K562 (cell line): ENCODE measurements at regions not wholly inside any gene's neighbourhood (a gene's known extent, or its start where the extent isn't known, plus 50 kb on each side); places are given as distances from the start of the nearest gene placed in this dataset.

Experiments used
- ATAC-seq: fragments of 200-7000 bp; cut with Tn5 transposase; 3 replicates; pipeline ENCODE4 v1.9.1; 2020; ENCODE audit warnings: moderate library complexity
- BruUV-seq: library from RNA; stranded (reverse); fragments of 400-500 nt; replicated peaks from 2 replicates; lab custom pipeline; 2021; lab: Mats Ljungman, UMichigan
- CTCF ChIA-PET: fragments of 300-600 bp; formaldehyde crosslinking; extraction: SDS; loops from one replicate; lab custom pipeline; 2021; ENCODE audit warnings: low intra/inter-chr PET ratio; lab: Yijun Ruan, JAX
- POLR2A ChIA-PET: fragments of 300-600, 350-650 bp; sonication (Branson Sonifier 250); formaldehyde crosslinking; extraction: SDS; loops from one replicate; lab custom pipeline; 2021; ENCODE audit warnings: antibody characterized with exemption, inconsistent platforms; lab: Yijun Ruan, JAX
- DNase-seq, 4 experiments: peaks; one replicate each; pipeline versions ENCODE4 v3.0.0 to v3.0.0-alpha.2; 2011 to 2018; ENCODE audit warnings: low spot score in 3 of 4, mixed read lengths in 3 of 4; ENCODE audit errors: extremely low read depth in 1 of 4
- FAIRE-seq: peaks from 2 replicates; lab custom pipeline; 2011; peaks lifted over from hg19 to GRCh38; lab: Jason Lieb, UNC
- H2AFZ ChIP-seq: 2 replicates; pipeline ENCODE4 v1.6.0; 2011; ENCODE audit warnings: low read depth, low read length, control low read depth, inconsistent platforms
- H3K27ac ChIP-seq: fragments of 200-600 bp; 3 replicates; pipeline ENCODE4 v1.8.0; 2011; ENCODE audit warnings: low read depth, mild to moderate bottlenecking, control low read depth, inconsistent platforms, low read length, moderate library complexity, mixed read lengths; ENCODE audit errors: extremely low read depth
- H3K27me3 ChIP-seq, 2 experiments: fragments of 300-600 bp in 1 of 2; 2 replicates in 1 of 2; 3 replicates in 1 of 2; pipeline versions ENCODE4 v1.6.0 to v1.8.0; 2011; ENCODE audit warnings: inconsistent platforms in 2 of 2, low read length in 2 of 2, mild to moderate bottlenecking in 1 of 2, mixed read lengths in 1 of 2, moderate library complexity in 1 of 2; ENCODE audit not compliant: control insufficient read depth in 2 of 2, insufficient read depth in 2 of 2
- H3K36me3 ChIP-seq: fragments of 300-600 bp; 3 replicates; pipeline ENCODE4 v1.8.0; 2011; ENCODE audit warnings: mild to moderate bottlenecking, low read length, inconsistent platforms; ENCODE audit not compliant: control insufficient read depth, insufficient read depth
- H3K4me1 ChIP-seq, 2 experiments: fragments of 200-600 bp in 1 of 2; replicated peaks in 1 of 2; 2 replicates in 1 of 2; 3 replicates in 1 of 2; pipeline versions ENCODE4 v1.5.1 to v1.8.0; 2011; ENCODE audit warnings: inconsistent platforms in 2 of 2, low read length in 2 of 2, mild to moderate bottlenecking in 1 of 2, mixed read lengths in 1 of 2, moderate library complexity in 1 of 2; ENCODE audit not compliant: control insufficient read depth in 2 of 2, insufficient read depth in 2 of 2
- H3K4me2 ChIP-seq: 2 replicates; pipeline ENCODE4 v1.6.1; 2011; ENCODE audit warnings: low read length, control low read depth, inconsistent platforms, mixed read lengths; ENCODE audit not compliant: insufficient read depth
- H3K4me3 ChIP-seq: fragments of 200-600 bp; sonication (generic), shearing (Covaris generic); 2 replicates; pipeline ENCODE4 v1.5.1; 2016; ENCODE audit warnings: control low read depth, inconsistent platforms
- H3K79me2 ChIP-seq: fragments of 200-600 bp; 3 replicates; pipeline ENCODE4 v1.8.0; 2011; ENCODE audit warnings: low read length, inconsistent platforms; ENCODE audit not compliant: control insufficient read depth, insufficient read depth
- H3K9ac ChIP-seq, 2 experiments: 2 replicates each; pipeline versions ENCODE4 v1.6.0 to v1.6.1; 2011; ENCODE audit warnings: low read depth in 2 of 2, low read length in 2 of 2, control low read depth in 1 of 2, inconsistent platforms in 1 of 2, mild to moderate bottlenecking in 1 of 2, mixed read lengths in 1 of 2; ENCODE audit not compliant: insufficient read depth in 1 of 2
- H3K9me1 ChIP-seq: one replicate; pipeline ENCODE4 v1.6.0; 2011; ENCODE audit warnings: inconsistent platforms, mild to moderate bottlenecking, low read length, moderate library complexity; ENCODE audit not compliant: control insufficient read depth, insufficient read depth
- H3K9me3 ChIP-seq: replicated peaks from 2 replicates; pipeline ENCODE4 v1.5.1; 2011; ENCODE audit warnings: low read depth, low read length, inconsistent platforms; ENCODE audit not compliant: control insufficient read depth, insufficient read depth
- H4K20me1 ChIP-seq: replicated peaks from 2 replicates; pipeline ENCODE4 v1.6.1; 2011; ENCODE audit warnings: low read length, inconsistent platforms, mixed read lengths; ENCODE audit not compliant: control insufficient read depth, insufficient read depth
- CBX2 ChIP-seq: fragments of 200-600 bp; sonication (generic); IDR thresholded peaks from one replicate; pipeline ENCODE4 v1.6.1; 2012; ENCODE audit warnings: mild to moderate bottlenecking, low read length, inconsistent platforms; ENCODE audit not compliant: insufficient read depth, poor library complexity, severe bottlenecking
- FOS ChIP-seq: IDR thresholded peaks from 3 replicates; pipeline ENCODE4 v1.6.1; 2011; ENCODE audit not compliant: insufficient read length; ENCODE audit errors: extremely low read depth
- GABPB1 ChIP-seq: sonication (generic); formaldehyde crosslinking; IDR thresholded peaks from 2 replicates; pipeline ENCODE4 v1.8.0; 2022; ENCODE audit warnings: mild to moderate bottlenecking, missing genetic modification reagents
- HSF4 ChIP-seq: fragments of 250-450 bp; sonication (Bioruptor Pico); IDR thresholded peaks from 2 replicates; pipeline ENCODE4 v2.1.2; 2022; ENCODE audit warnings: mild to moderate bottlenecking, moderate library complexity, borderline replicate concordance
- PRMT5 ChIP-seq: sonication (generic); formaldehyde crosslinking; IDR thresholded peaks from 2 replicates; pipeline ENCODE4 v1.5.0; 2020; ENCODE audit warnings: missing genetic modification reagents
- SAFB ChIP-seq: fragments of 200-400 bp; formaldehyde crosslinking; IDR thresholded peaks from 2 replicates; pipeline ENCODE4 v1.6.1; 2017; ENCODE audit warnings: low read depth, low read length, borderline replicate concordance
- SIX5 ChIP-seq, 2 experiments: IDR thresholded peaks; 2 replicates each; pipeline ENCODE4 v1.6.1; 2011; ENCODE audit warnings: low read length in 2 of 2, borderline replicate concordance in 1 of 2, low read depth in 1 of 2, mild to moderate bottlenecking in 1 of 2, moderate library complexity in 1 of 2; ENCODE audit not compliant: insufficient read depth in 1 of 2
- SNAPC5 ChIP-seq: fragments of 250-450 bp; sonication (Bioruptor Pico); IDR thresholded peaks from 2 replicates; pipeline ENCODE4 v1.8.0; 2021; ENCODE audit warnings: moderate library complexity, mild to moderate bottlenecking, inconsistent platforms
- SNIP1 ChIP-seq: fragments of 450-650 bp; IDR thresholded peaks from 2 replicates; pipeline ENCODE4 v1.7.1; 2017; ENCODE audit warnings: low read depth, mild to moderate bottlenecking
- SP1 ChIP-seq: sonication (generic); formaldehyde crosslinking; IDR thresholded peaks from 2 replicates; pipeline ENCODE4 v1.8.1; 2022; ENCODE audit warnings: mild to moderate bottlenecking, missing genetic modification reagents
- TCF15 ChIP-seq: fragments of 250-450 bp; sonication (Bioruptor Pico); IDR thresholded peaks from 2 replicates; pipeline ENCODE4 v1.8.0; 2022; ENCODE audit warnings: moderate library complexity, mild to moderate bottlenecking, inconsistent platforms
- ZBTB7A ChIP-seq: IDR thresholded peaks from 2 replicates; pipeline ENCODE4 v1.6.1; 2011; ENCODE audit warnings: low read depth, mild to moderate bottlenecking, low read length, moderate library complexity, borderline replicate concordance; ENCODE audit not compliant: control insufficient read depth
- ZNF124 ChIP-seq: sonication (generic); formaldehyde crosslinking; IDR thresholded peaks from 2 replicates; pipeline ENCODE4 v1.8.1; 2022; ENCODE audit warnings: missing genetic modification reagents
- WGBS: fragments of 100-300 bp; shearing (Covaris generic); methylation state at CpG from one replicate; pipeline ENCODE4 v1.1.6; 2016; ENCODE audit warnings: low coverage, mixed read lengths; ENCODE audit not compliant: insufficient coverage; ENCODE audit errors: missing lambda C conversion rate; 5-methylcytosine and 5-hydroxymethylcytosine counted together
- in situ Hi-C: fragments of 300-500 bp; cut with MboI; formaldehyde crosslinking; loops from 4 replicates; pipeline ENCODE4 v1.15.0; 2018; ENCODE audit warnings: inconsistent platforms, mixed read lengths
- intact Hi-C: fragments of 100-400 bp; cut with micrococcal nuclease; formaldehyde crosslinking; loops from 2 replicates; pipeline ENCODE4 v1.14.2; 2022
- TF ChIP-seq, protein P1 (sequence below): fragments of 250-450 bp; sonication (Bioruptor Pico); IDR thresholded peaks from 2 replicates; pipeline ENCODE4 v1.5.0; 2022; ENCODE audit warnings: mild to moderate bottlenecking
- TF ChIP-seq, protein P2 (sequence below): sonication (generic); formaldehyde crosslinking; IDR thresholded peaks from 2 replicates; pipeline ENCODE4 v1.8.1; 2023; ENCODE audit warnings: mild to moderate bottlenecking, missing genetic modification reagents, moderate library complexity

DNA sequence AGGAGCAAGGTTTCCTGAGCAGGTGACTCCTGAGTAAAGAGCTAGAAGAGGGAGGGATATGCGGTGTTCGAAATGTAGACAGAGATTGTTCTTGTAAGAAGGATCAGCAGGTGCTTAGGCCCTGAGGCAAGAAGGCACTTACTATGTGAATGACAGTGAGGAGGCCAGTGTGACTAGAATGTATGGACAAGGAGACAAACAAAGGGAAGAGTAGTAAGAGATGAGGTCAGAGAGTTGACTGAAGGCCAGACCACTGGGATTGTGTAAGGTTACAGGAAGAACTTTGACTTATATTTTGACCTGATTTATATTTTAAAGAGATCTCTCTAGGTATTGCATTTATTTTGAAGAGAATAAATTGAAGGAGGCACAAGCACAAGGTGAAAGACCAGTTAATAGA, 118.4 kb upstream of the ENPEP start:
- DNase-seq (no peak), FAIRE-seq (no peak), ATAC-seq (no peak)
- ChIA-PET POLR2A (no interaction called here), CTCF (interaction anchor here (0.7 kb wide), 1 partner anchor 519 kb away, joined by 4 read pairs; no protein-coding TSS in a partner anchor)
- Histone ChIP-seq H3K9ac (no peak overlapping the region), H3K4me2 (no peak overlapping the region), H3K9me3 (no peaks in the 10 kb centered on the region), H4K20me1 (no peaks in the 10 kb centered on the region; the same call in 1 of the 2 replicates), H3K9me1 (no peaks in the 10 kb centered on the region), H3K4me1 (no peaks in the 10 kb centered on the region), H2AFZ (no peak overlapping the region), H3K79me2 (no peaks in the 10 kb centered on the region), H3K27ac (no peak overlapping the region), H3K36me3 (no peaks in the 10 kb centered on the region), H3K4me3 (no peak overlapping the region), H3K27me3 (peaks cover 0 to 9% of the 10 kb centered on the region in 2 experiments; a peak in 2 of 5 replicates)
- intact Hi-C loops (no loop called here), in situ Hi-C loops (no loop called here)
- BruUV-seq: no TSS peak
- WGBS: 0% methylated on average over 2 of the region's 2 CpGs
- TF ChIP-seq SNAPC5 (CRISPR knock-in tag) (no peak), SAFB (no peak), CBX2 (no peak), ZNF124 (CRISPR knock-in tag) (no peak), TCF15 (CRISPR knock-in tag) (no peak), GABPB1 (CRISPR knock-in tag) (no peak), PRMT5 (CRISPR knock-in tag) (no peak), ZBTB7A (no peak), SNIP1 (no peak), FOS (no peak), HSF4 (no peak), SIX5 (IDR thresholded peaks at IDR 0.05; ENCODE audit: borderline replicate concordance in 1 of 2, insufficient read depth in 1 of 2, low read depth in 1 of 2, low read length in 2 of 2) (no peak), SP1 (CRISPR knock-in tag) (no peak)
- TF ChIP-seq, protein P1, sequence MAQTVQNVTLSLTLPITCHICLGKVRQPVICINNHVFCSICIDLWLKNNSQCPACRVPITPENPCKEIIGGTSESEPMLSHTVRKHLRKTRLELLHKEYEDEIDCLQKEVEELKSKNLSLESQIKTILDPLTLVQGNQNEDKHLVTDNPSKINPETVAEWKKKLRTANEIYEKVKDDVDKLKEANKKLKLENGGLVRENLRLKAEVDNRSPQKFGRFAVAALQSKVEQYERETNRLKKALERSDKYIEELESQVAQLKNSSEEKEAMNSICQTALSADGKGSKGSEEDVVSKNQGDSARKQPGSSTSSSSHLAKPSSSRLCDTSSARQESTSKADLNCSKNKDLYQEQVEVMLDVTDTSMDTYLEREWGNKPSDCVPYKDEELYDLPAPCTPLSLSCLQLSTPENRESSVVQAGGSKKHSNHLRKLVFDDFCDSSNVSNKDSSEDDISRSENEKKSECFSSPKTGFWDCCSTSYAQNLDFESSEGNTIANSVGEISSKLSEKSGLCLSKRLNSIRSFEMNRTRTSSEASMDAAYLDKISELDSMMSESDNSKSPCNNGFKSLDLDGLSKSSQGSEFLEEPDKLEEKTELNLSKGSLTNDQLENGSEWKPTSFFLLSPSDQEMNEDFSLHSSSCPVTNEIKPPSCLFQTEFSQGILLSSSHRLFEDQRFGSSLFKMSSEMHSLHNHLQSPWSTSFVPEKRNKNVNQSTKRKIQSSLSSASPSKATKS (CRISPR knock-in tag): no peak
- TF ChIP-seq, protein P2, sequence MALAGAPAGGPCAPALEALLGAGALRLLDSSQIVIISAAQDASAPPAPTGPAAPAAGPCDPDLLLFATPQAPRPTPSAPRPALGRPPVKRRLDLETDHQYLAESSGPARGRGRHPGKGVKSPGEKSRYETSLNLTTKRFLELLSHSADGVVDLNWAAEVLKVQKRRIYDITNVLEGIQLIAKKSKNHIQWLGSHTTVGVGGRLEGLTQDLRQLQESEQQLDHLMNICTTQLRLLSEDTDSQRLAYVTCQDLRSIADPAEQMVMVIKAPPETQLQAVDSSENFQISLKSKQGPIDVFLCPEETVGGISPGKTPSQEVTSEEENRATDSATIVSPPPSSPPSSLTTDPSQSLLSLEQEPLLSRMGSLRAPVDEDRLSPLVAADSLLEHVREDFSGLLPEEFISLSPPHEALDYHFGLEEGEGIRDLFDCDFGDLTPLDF (CRISPR knock-in tag): no peak
